GM12878 (cell line): ENCODE measurements at regions not wholly inside any gene's neighbourhood (a gene's known extent, or its start where the extent isn't known, plus 50 kb on each side); places are given as distances from the start of the nearest gene placed in this dataset.

Experiments
- ATAC-seq: fragments of 200-7000 bp; cut with Tn5 transposase; 3 replicates; pipeline ENCODE4 v1.9.1; 2020; ENCODE audit warnings: mild to moderate bottlenecking, moderate library complexity
- BruUV-seq: library from RNA; stranded (reverse); fragments of 400-500 nt; replicated peaks from 2 replicates; lab custom pipeline; 2021; lab: Mats Ljungman, UMichigan
- CTCF ChIA-PET: fragments of 300-600 bp; sonication (Branson Sonifier 250); formaldehyde crosslinking; extraction: SDS; loops from one replicate; lab custom pipeline; 2021; ENCODE audit warnings: inconsistent platforms; lab: Yijun Ruan, JAX
- POLR2A ChIA-PET: fragments of 350-600 bp; formaldehyde crosslinking; extraction: SDS; loops from one replicate; lab custom pipeline; 2021; ENCODE audit warnings: inconsistent platforms; lab: Charles Lee
- RAD21 ChIA-PET: fragments of 300-600 bp; sonication (Branson Sonifier 250); formaldehyde crosslinking; loops from one replicate; lab custom pipeline; 2023; ENCODE audit warnings: antibody characterized with exemption; ENCODE audit not compliant: unreplicated experiment; lab: Charles Lee
- SMC1A ChIA-PET: fragments of 300-600 bp; sonication (Branson Sonifier 250); formaldehyde crosslinking; loops from one replicate; lab custom pipeline; 2023; ENCODE audit not compliant: unreplicated experiment, uncharacterized antibody; lab: Charles Lee
- DNase-seq: peaks from one replicate; pipeline ENCODE4 v3.0.0-alpha.2; 2011; ENCODE audit warnings: low read depth, low spot score
- FAIRE-seq: peaks from 3 replicates; lab custom pipeline; 2011; peaks lifted over from hg19 to GRCh38; lab: Jason Lieb, UNC
- H2AFZ ChIP-seq: 2 replicates; pipeline ENCODE4 v1.6.0; 2011; ENCODE audit warnings: low read depth, low read length, control low read depth; ENCODE audit not compliant: control insufficient read depth
- H3K27ac ChIP-seq: 2 replicates; pipeline ENCODE4 v1.5.1; 2011; ENCODE audit warnings: control low read depth; ENCODE audit not compliant: control insufficient read depth, insufficient read depth
- H3K27me3 ChIP-seq, 2 experiments: replicated peaks in 1 of 2; 2 replicates each; pipeline versions ENCODE4 v1.6.0 to v1.6.1; 2011; ENCODE audit warnings: low read length in 1 of 2; ENCODE audit not compliant: control insufficient read depth in 2 of 2, insufficient read depth in 2 of 2
- H3K36me3 ChIP-seq, 2 experiments: 2 replicates each; pipeline ENCODE4 v1.5.1; 2011; ENCODE audit warnings: low read length in 1 of 2; ENCODE audit not compliant: control insufficient read depth in 2 of 2, insufficient read depth in 2 of 2
- H3K4me1 ChIP-seq: 2 replicates; pipeline ENCODE4 v1.6.1; 2011; ENCODE audit warnings: mild to moderate bottlenecking, low read length, moderate library complexity, mixed read lengths; ENCODE audit not compliant: control insufficient read depth, insufficient read depth
- H3K4me2 ChIP-seq: 2 replicates; pipeline ENCODE4 v1.6.0; 2011; ENCODE audit warnings: control low read depth; ENCODE audit not compliant: control insufficient read depth, insufficient read depth
- H3K4me3 ChIP-seq: fragments of 200-600 bp; sonication (generic); 2 replicates; pipeline ENCODE4 v1.5.1; 2016
- H3K79me2 ChIP-seq: 2 replicates; pipeline ENCODE4 v1.6.0; 2011; ENCODE audit warnings: low read length; ENCODE audit not compliant: control insufficient read depth, insufficient read depth
- H3K9ac ChIP-seq: 2 replicates; pipeline ENCODE4 v1.8.0; 2011; ENCODE audit warnings: low read length, control low read depth, mixed read lengths; ENCODE audit not compliant: control insufficient read depth, insufficient read depth
- H3K9me3 ChIP-seq: replicated peaks from 3 replicates; pipeline ENCODE4 v1.5.1; 2011; ENCODE audit warnings: mild to moderate bottlenecking, low read length; ENCODE audit not compliant: control insufficient read depth, insufficient read depth
- H4K20me1 ChIP-seq: 2 replicates; pipeline ENCODE4 v1.6.0; 2011; ENCODE audit not compliant: control insufficient read depth, insufficient read depth
- HDAC6 ChIP-seq: fragments of 200-600 bp; sonication (generic); IDR thresholded peaks from one replicate; pipeline ENCODE4 v1.8.0; 2017; ENCODE audit warnings: antibody characterized with exemption; ENCODE audit not compliant: unreplicated experiment
- HDGF ChIP-seq: fragments of 450-650 bp; IDR thresholded peaks from 2 replicates; pipeline ENCODE4 v1.6.1; 2016; ENCODE audit warnings: antibody characterized with exemption
- IKZF2 ChIP-seq, 2 experiments: fragments of 450-650 bp; IDR thresholded peaks; 2 replicates each; pipeline ENCODE4 v1.6.1; 2017; ENCODE audit warnings: mild to moderate bottlenecking in 2 of 2, moderate library complexity in 2 of 2
- PML ChIP-seq: IDR thresholded peaks from 2 replicates; pipeline ENCODE4 v1.6.1; 2012; ENCODE audit warnings: low read length, inconsistent platforms
- RAD21 ChIP-seq: IDR thresholded peaks from 2 replicates; pipeline ENCODE4 v1.6.1; 2011; ENCODE audit warnings: mild to moderate bottlenecking, low read depth, low read length, moderate library complexity; ENCODE audit not compliant: insufficient read depth
- RELB ChIP-seq: fragments of 450-650 bp; IDR thresholded peaks from 2 replicates; pipeline ENCODE4 v1.6.1; 2017; ENCODE audit warnings: low read depth, mild to moderate bottlenecking, moderate library complexity
- TCF7 ChIP-seq: IDR thresholded peaks from 2 replicates; pipeline ENCODE4 v1.6.1; 2014; ENCODE audit warnings: antibody characterized with exemption, borderline replicate concordance
- ZSCAN29 ChIP-seq: fragments of 450-650 bp; IDR thresholded peaks from 2 replicates; pipeline ENCODE4 v1.6.1; 2017; ENCODE audit warnings: mild to moderate bottlenecking, moderate library complexity
- WGBS: methylation state at CpG from one replicate; pipeline ENCODE4 v1.1.6; 2016; ENCODE audit warnings: low lambda C conversion rate; ENCODE audit not compliant: insufficient replicate concordance, insufficient coverage; ENCODE audit errors: missing lambda C conversion rate; 5-methylcytosine and 5-hydroxymethylcytosine counted together
- in situ Hi-C: fragments of 300-500 bp; cut with MboI; formaldehyde crosslinking; loops from 9 replicates; pipeline ENCODE4 v1.14.3; 2018; ENCODE audit warnings: mixed read lengths
- intact Hi-C: fragments of 100-400 bp; cut with micrococcal nuclease; formaldehyde crosslinking; loops from one replicate; pipeline ENCODE4 v1.14.2; 2022; ENCODE audit not compliant: unreplicated experiment
- TF ChIP-seq, protein P1 (sequence below): IDR thresholded peaks from 2 replicates; pipeline ENCODE4 v1.6.1; 2011; ENCODE audit warnings: low read depth, mild to moderate bottlenecking, low read length, moderate library complexity, borderline replicate concordance; ENCODE audit errors: extremely low read depth

GRCh38 chr9:106127776-106128175 lies 433.4 kb downstream of the TMEM38B start:
- Histone ChIP-seq H3K4me2 (no peak overlapping the region), H3K4me3 (no peak overlapping the region), H3K4me1 (no peaks in the 10 kb centered on the region), H2AFZ (no peak overlapping the region), H3K79me2 (no peaks in the 10 kb centered on the region), H3K36me3 (no peaks in the 10 kb centered on the region), H3K27ac (no peak overlapping the region), H3K27me3 (no peaks in the 10 kb centered on the region), H4K20me1 (no peaks in the 10 kb centered on the region), H3K9me3 (no peaks in the 10 kb centered on the region), H3K9ac (no peak overlapping the region)
- no peak for ATAC-seq
- WGBS, result 0% methylated on average over 1 of the region's 1 CpG
- ChIA-PET RAD21 (no interaction called here), CTCF (no interaction called here), POLR2A (no interaction called here), SMC1A (no interaction called here)
- intact Hi-C loops, result no loop called here
- no TSS peak for BruUV-seq
- no peak for FAIRE-seq
- in situ Hi-C loops, result no loop called here
- TF ChIP-seq IKZF2 (IDR thresholded peaks at IDR 0.05), result no peak
- no peak for TF ChIP-seq HDAC6
- TF ChIP-seq RAD21, result no peak
- TF ChIP-seq, protein P1, sequence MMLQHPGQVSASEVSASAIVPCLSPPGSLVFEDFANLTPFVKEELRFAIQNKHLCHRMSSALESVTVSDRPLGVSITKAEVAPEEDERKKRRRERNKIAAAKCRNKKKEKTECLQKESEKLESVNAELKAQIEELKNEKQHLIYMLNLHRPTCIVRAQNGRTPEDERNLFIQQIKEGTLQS, result no peak
- no peak for TF ChIP-seq TCF7
- no peak for TF ChIP-seq RELB
- no peak for TF ChIP-seq PML
- no peak for TF ChIP-seq ZSCAN29
- TF ChIP-seq HDGF, result no peak
- no peak for DNase-seq
